HEK293T (cell line): ENCODE measurements at regions not wholly inside any gene's neighbourhood (a gene's known extent, or its start where the extent isn't known, plus 50 kb on each side); places are given as distances from the start of the nearest gene placed in this dataset.

ENCODE experiments used
- CTCF ChIA-PET: fragments of 350-600 bp; formaldehyde crosslinking; extraction: SDS; loops from one replicate; lab custom pipeline; 2021; ENCODE audit warnings: antibody characterized with exemption, inconsistent platforms; lab: Yijun Ruan, JAX
- POLR2A ChIA-PET: fragments of 350-600 bp; formaldehyde crosslinking; extraction: SDS; loops from one replicate; lab custom pipeline; 2020; ENCODE audit warnings: antibody characterized with exemption, inconsistent platforms; lab: Yijun Ruan, JAX
- DNase-seq: peaks from one replicate; pipeline ENCODE4 v3.0.0; 2012; ENCODE audit warnings: mixed read lengths; ENCODE audit errors: extremely low spot score
- ARNT ChIP-seq: fragments of 450-650 bp; IDR thresholded peaks from 2 replicates; pipeline ENCODE4 v1.6.1; 2017; ENCODE audit warnings: mild to moderate bottlenecking
- BHLHE40 ChIP-seq: fragments of 450-650 bp; IDR thresholded peaks from 2 replicates; pipeline ENCODE4 v1.6.1; 2016; ENCODE audit warnings: mild to moderate bottlenecking, moderate library complexity, borderline replicate concordance
- CTBP1 ChIP-seq: fragments of 450-650 bp; IDR thresholded peaks from 2 replicates; pipeline ENCODE4 v1.6.1; 2016; ENCODE audit warnings: borderline replicate concordance
- ELF4 ChIP-seq: fragments of 450-650 bp; IDR thresholded peaks from 2 replicates; pipeline ENCODE4 v1.6.1; 2017; ENCODE audit warnings: antibody characterized with exemption
- FOXA1 ChIP-seq: fragments of 450-650 bp; IDR thresholded peaks from 2 replicates; pipeline ENCODE4 v1.6.1; 2016; ENCODE audit warnings: mild to moderate bottlenecking
- FOXK2 ChIP-seq: fragments of 450-650 bp; IDR thresholded peaks from 2 replicates; pipeline ENCODE4 v1.6.1; 2016; ENCODE audit warnings: mild to moderate bottlenecking
- FOXM1 ChIP-seq: fragments of 450-650 bp; IDR thresholded peaks from 2 replicates; pipeline ENCODE4 v1.6.1; 2017; ENCODE audit warnings: mild to moderate bottlenecking, borderline replicate concordance
- HDGF ChIP-seq: fragments of 450-650 bp; IDR thresholded peaks from 2 replicates; pipeline ENCODE4 v1.6.1; 2017; ENCODE audit warnings: antibody characterized with exemption, borderline replicate concordance
- L3MBTL2 ChIP-seq: fragments of 450-650 bp; conservative IDR thresholded peaks from 2 replicates; pipeline ENCODE4 v1.6.1; 2016; ENCODE audit warnings: mild to moderate bottlenecking
- LEF1 ChIP-seq: fragments of 450-650 bp; IDR thresholded peaks from 2 replicates; pipeline ENCODE4 v1.6.1; 2017; ENCODE audit warnings: mild to moderate bottlenecking, borderline replicate concordance
- NFRKB ChIP-seq: fragments of 450-650 bp; IDR thresholded peaks from 2 replicates; pipeline ENCODE4 v1.6.1; 2016; ENCODE audit warnings: mild to moderate bottlenecking, moderate library complexity
- SP1 ChIP-seq: fragments of 450-650 bp; IDR thresholded peaks from 2 replicates; pipeline ENCODE4 v1.6.1; 2017
- SUZ12 ChIP-seq: fragments of 450-650 bp; IDR thresholded peaks from 2 replicates; pipeline ENCODE4 v1.6.1; 2016; ENCODE audit warnings: mild to moderate bottlenecking
- TARDBP ChIP-seq: fragments of 450-650 bp; IDR thresholded peaks from 2 replicates; pipeline ENCODE4 v1.6.1; 2016
- ZNF384 ChIP-seq: fragments of 450-650 bp; IDR thresholded peaks from 2 replicates; pipeline ENCODE4 v1.6.1; 2016
- TF ChIP-seq, protein P1 (sequence below): fragments of 450-650 bp; IDR thresholded peaks from 2 replicates; pipeline ENCODE4 v1.6.1; 2016

DNA sequence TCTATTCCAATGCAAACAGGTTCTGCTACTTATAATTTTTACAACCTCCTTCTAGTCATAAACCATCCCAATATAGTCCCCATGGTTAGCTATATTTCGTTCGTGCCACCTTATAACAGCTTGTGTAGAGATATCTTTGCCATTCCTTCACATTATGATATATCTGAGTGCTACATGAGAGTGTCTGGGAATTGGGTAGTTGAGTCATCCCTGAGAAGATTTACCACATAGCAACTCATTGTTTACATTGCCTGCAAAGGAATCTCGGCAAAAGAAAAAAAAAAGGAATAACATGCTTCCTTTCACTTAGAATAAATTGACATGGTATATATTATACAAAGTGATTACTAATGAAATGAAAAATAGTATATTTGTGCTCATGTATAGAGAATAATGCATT lies 86.0 kb upstream of the VGLL3 start:
- ChIA-PET POLR2A (no interaction called here), CTCF (no interaction called here)

DNA sequence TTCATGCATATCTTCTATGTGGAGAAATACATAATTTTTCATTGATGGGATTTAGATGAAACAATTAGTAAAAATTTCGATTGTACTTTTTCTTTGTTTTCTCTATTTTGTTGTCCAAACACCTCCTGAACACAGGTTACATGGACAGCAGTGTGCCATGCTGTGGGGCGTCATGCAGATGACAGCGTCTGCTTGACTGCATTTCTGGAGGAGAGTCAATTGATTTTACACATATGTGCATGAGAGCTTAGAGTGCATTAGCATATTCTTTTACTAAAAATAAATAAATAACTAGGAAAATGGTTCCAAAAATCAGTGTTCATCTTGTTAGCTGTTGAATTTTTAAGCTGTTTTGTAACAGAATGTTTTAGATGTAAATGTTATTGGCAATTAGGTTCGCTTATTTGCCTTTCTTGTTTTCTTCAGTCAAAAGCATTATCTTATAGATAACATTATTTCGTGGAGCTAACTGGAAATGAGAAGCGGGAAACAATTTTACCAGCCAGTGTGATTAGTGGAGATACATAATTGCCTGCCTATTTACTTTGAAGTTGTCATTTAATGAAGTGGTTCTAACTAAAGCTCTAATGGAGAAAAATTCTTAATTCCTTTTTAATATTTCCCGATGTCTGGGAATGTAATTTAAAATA lies 82.7 kb upstream of the VGLL3 start:
- no peak for TF ChIP-seq L3MBTL2
- TF ChIP-seq LEF1 = no peak
- no peak for TF ChIP-seq HDGF
- TF ChIP-seq, protein P1, sequence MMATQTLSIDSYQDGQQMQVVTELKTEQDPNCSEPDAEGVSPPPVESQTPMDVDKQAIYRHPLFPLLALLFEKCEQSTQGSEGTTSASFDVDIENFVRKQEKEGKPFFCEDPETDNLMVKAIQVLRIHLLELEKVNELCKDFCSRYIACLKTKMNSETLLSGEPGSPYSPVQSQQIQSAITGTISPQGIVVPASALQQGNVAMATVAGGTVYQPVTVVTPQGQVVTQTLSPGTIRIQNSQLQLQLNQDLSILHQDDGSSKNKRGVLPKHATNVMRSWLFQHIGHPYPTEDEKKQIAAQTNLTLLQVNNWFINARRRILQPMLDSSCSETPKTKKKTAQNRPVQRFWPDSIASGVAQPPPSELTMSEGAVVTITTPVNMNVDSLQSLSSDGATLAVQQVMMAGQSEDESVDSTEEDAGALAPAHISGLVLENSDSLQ = no peak
- no peak for DNase-seq
- CTCF ChIA-PET = no interaction called here
- POLR2A ChIA-PET = no interaction called here

More for the DNA sequence above, 86.0 kb upstream of the VGLL3 start:
- TF ChIP-seq LEF1 = no peak
- TF ChIP-seq FOXK2 = no peak
- no peak for TF ChIP-seq ELF4
- TF ChIP-seq CTBP1 = no peak
- TF ChIP-seq NFRKB = no peak
- TF ChIP-seq, protein P1 = no peak
- TF ChIP-seq HDGF = no peak
- TF ChIP-seq SP1 = no peak
- no peak for TF ChIP-seq ZNF384
- no peak for TF ChIP-seq TARDBP
- no peak for TF ChIP-seq SUZ12
- TF ChIP-seq FOXA1 = no peak
- no peak for TF ChIP-seq FOXM1
- no peak for TF ChIP-seq BHLHE40
- no peak for TF ChIP-seq L3MBTL2
- TF ChIP-seq ARNT = no peak
- DNase-seq = no peak

DNA sequence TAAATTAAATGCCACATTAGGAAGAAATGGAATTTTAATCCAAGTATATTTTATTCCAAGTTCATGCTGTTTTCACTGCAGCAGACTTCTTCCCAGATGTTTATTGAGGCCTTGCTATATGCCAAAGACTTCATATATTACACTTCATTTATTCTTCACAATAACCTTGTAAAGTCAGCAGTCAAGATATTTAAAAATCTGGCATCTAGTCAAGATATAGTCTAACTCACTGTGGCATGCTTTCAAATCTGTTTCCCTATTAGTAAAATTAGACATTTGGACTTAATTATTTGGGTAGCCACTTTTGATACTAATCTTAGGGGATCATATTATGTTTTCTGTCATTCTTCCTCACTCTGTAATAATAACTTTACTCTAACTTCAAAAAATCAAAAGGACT lies 81.5 kb upstream of the VGLL3 start:
- no peak for TF ChIP-seq LEF1
- TF ChIP-seq L3MBTL2 = no peak
- TF ChIP-seq, protein P1 = no peak
- TF ChIP-seq SUZ12 = no peak
- no peak for TF ChIP-seq TARDBP
- TF ChIP-seq FOXM1 = no peak
- TF ChIP-seq BHLHE40 = no peak
- TF ChIP-seq FOXK2 = no peak
- TF ChIP-seq CTBP1 = no peak
- DNase-seq = no peak
- CTCF ChIA-PET = no interaction called here
- POLR2A ChIA-PET = no interaction called here

DNA sequence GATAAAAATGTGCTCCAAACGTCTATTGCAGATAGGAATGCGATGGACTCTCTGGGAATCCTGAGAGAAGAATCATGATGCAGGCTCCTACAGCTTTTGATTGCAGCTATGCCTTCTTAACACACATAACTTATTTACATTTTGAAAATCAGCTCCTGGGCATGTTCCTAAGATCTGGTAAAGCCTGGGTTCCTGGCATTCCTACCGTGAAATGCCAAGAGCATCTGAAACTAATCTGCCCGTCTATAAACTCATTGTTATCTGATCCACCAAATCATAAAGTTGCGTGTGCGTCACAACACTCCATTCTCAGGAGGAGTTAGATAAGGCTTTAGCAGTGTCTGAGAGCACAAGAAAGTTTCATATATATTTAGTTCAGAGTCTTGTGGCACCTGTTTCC lies 79.0 kb upstream of the VGLL3 start:
- no peak for TF ChIP-seq FOXA1
- no peak for TF ChIP-seq SP1
- TF ChIP-seq BHLHE40 = no peak
- no peak for TF ChIP-seq SUZ12
- TF ChIP-seq L3MBTL2 = no peak
- TF ChIP-seq CTBP1 = no peak
- no peak for TF ChIP-seq TARDBP
- TF ChIP-seq FOXK2 = no peak
- no peak for TF ChIP-seq LEF1
- TF ChIP-seq NFRKB = no peak
- DNase-seq = peak; percentile 10
- POLR2A ChIA-PET = no interaction called here
- CTCF ChIA-PET = interaction anchor here (0.8 kb wide), 1 partner anchor 12 kb away, joined by 5 read pairs; no protein-coding TSS in a partner anchor

DNA sequence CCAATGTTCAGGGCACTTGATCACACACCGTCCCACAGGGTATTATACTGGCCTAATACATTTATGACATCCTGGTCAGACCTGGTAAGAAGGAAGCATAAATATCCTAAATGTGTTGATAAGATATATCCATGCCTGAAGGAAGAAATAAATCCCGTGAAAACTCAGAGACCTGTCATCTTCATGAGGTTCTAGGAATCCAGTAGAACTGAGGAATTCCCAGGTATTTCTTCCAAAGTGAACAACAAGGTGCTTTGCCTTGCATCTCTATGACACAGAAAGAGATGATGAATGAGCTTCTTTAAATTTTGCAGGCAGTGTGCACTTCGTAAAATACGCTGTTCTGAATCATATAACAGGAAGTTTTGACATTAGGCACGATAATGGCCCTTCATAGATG lies 78.1 kb upstream of the VGLL3 start:
- no peak for DNase-seq
- CTCF ChIA-PET = no interaction called here
- POLR2A ChIA-PET = no interaction called here
- no peak for TF ChIP-seq NFRKB
- TF ChIP-seq TARDBP = no peak
- no peak for TF ChIP-seq HDGF
- no peak for TF ChIP-seq ELF4

DNA sequence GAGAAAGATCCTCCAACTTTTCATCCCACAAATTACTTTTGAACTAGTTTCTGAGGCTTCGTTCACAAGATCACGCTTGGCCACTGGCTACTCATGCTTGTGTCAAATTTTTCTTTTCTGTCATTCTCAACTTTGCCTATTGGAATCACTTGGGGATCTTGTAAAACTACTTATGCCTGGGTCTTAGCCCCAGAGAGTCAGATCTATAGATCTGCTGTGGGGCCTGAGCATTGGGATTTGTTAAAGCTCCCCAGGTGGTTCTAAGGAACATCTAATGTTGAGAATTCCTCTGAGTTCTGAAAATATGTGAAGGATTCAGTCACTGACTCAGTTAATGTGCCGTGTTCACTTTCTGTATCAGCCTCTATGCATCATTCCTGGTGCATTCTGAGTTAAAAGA lies 71.7 kb upstream of the VGLL3 start:
- ChIA-PET CTCF (no interaction called here), POLR2A (no interaction called here)
- no peak for DNase-seq
- TF ChIP-seq FOXA1 (no peak), SUZ12 (no peak), LEF1 (no peak), SP1 (no peak), ZNF384 (no peak), BHLHE40 (no peak), NFRKB (no peak)

DNA sequence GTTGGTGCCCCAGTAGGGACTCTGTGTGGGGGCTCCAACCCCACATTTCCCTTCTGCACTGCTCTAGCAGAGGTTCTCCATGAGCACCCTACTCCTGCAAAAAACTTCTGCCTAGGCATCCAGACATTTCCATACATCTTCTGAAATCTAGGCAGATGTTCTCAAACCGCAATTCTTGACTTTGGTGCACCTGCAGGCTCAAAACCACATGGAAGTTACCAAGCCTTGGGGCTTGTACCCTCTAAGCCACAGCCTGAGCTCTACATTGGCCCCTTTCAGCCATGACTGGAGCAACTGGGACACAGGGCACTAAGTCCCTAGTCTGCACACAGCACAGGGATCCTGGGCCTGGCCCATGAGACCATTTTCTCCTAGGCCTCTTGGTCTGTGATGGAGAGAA lies 66.5 kb upstream of the VGLL3 start:
- TF ChIP-seq ARNT (no peak), FOXK2 (no peak), SUZ12 (no peak), NFRKB (no peak), ZNF384 (no peak), HDGF (no peak), FOXA1 (no peak), TARDBP (no peak), BHLHE40 (no peak), L3MBTL2 (no peak)
- ChIA-PET POLR2A (no interaction called here), CTCF (no interaction called here)
- DNase-seq = no peak
